ENCODE measurements at regions not wholly inside any gene's neighbourhood (a gene's known extent, or its start where the extent isn't known, plus 50 kb on each side); places are given as distances from the start of the nearest gene placed in this dataset.
"Not testable (repeated sequence)": the region's sequence is repeated elsewhere in the genome, so short reads cannot be mapped to it uniquely, and the experiment has no call there.

DNA sequence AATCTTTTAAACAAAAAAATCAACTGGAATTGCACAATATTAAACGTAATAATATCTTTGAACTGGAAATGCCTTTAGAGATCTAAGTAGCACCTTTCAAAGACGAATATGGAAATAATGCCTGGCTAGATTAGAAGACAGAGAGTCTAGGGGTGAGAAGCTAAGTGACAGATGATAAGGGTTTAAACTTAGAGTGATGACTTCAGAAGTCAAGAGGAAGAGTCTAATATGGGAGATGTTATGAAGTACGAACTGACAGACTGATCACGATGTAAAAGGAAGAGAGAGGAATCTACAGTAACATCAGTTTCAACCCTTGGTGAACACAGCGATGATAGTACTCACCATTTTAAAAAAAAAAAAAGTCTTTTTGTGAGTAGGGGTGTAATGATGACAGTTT, 57.9 kb downstream of the HINT1 start:
- no peak for DNase-seq

GRCh38 chr5:131104169-131104808, 60.8 kb downstream of the HINT1 start:
- DNase-seq = no peak

- DNase-seq = no peak
Measured at GRCh38 chr5:131096774-131097710, 68.0 kb downstream of the HINT1 start.

DNA sequence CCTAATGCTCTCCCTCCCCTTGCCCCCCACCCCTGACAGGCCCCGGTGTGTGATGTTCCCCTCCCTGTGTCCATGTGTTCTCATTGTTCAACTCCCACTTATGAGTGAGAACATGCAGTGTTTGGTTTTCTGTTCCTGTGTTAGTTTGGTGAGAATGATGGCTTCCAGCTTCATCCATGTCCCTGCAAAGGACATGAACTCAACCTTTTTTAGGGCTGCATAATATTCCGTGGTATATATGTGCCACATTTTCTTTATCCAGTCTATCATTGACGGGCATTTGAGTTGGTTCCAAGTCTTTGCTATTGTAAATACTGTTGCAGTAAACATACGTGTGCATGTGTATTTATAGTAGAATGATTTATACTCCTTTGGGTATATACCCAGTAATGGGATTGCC, 69.5 kb downstream of the HINT1 start:
- not testable (repeated sequence) for DNase-seq

DNA sequence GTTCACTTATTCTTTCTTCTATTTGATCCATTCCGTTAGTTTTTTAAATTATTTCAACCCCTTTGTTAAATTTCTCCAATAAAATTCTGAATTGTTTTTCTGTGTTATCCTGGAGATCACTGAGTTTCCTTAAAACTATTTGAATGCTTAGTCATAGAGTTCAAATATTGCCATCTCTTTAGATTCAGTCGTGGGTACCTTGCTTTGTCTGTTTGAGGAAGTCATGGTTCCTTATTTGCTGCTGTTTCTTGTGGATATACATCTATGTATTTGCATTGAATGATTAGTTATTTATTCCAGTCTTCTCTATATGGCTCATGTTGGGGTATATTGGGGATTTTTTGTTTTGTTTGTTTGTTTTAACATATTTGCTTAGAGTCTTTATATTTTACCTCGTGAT, 80.6 kb downstream of the HINT1 start:
- DNase-seq = no peak

GRCh38 chr5:131081913-131082488, 83.1 kb downstream of the HINT1 start:
- DNase-seq = no peak

- no peak for DNase-seq
Measured at GRCh38 chr5:131081374-131081773, 83.7 kb downstream of the HINT1 start.

DNA sequence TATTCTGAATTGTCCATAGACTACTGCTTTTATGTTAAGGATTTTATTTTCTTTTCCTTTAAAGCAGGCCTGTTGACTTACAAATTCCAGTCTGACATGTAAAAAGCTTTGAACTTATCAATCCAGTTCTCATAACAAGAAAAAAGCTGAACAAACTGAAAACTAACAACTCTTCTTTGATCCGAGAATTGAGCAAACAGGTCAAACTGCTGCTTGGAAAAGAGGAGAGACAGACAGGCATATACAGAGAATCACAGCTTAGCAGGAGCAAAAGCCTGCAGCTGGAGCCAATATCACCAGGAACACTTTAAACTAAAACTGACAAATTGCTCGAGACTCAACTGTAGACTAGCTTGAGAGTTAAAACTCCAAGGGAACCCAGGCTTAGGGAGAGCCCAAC, 85.8 kb downstream of the HINT1 start:
- DNase-seq = no peak

DNA sequence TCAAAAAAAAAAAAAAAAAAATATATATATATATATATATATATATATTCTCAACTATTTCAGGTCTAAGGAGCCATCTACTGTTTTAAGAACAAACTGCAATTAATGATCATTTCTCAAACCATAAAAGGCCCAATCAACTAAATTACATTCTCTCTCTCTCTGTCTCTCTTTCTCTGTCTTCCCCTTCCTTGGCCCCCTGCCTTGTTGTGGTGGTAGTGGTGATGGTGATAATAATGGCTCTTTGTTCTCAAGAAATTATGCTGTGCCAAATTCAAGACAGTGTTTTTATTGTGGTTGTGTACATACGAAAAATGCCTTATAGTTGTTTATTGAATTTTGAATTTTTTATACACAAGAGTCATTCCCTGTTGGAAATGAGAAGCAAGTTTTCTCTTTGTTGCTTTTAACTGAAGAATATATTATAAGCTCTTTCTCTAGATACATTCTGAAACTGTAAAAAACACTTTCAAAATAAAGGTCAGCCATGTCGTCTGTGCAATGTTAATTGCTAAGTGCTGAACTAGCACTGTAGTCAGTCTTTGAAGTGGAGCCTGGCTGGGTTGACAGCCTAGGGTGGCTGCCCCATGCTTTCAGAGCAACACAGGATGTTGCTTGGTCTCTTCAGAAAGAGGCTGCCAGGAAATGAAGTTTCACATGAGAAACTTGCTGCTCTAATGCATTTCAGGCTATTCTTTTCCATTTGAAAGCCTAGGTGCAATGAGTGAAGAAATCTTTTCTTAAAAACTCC, 96.0 kb downstream of the HINT1 start:
- DNase-seq = peak; percentile 39 to 46

- no peak for DNase-seq
Measured at GRCh38 chr5:131068076-131068475, 97.0 kb downstream of the HINT1 start.

- DNase-seq = no peak
Measured at GRCh38 chr5:131067636-131068035, 97.4 kb downstream of the HINT1 start.

DNA sequence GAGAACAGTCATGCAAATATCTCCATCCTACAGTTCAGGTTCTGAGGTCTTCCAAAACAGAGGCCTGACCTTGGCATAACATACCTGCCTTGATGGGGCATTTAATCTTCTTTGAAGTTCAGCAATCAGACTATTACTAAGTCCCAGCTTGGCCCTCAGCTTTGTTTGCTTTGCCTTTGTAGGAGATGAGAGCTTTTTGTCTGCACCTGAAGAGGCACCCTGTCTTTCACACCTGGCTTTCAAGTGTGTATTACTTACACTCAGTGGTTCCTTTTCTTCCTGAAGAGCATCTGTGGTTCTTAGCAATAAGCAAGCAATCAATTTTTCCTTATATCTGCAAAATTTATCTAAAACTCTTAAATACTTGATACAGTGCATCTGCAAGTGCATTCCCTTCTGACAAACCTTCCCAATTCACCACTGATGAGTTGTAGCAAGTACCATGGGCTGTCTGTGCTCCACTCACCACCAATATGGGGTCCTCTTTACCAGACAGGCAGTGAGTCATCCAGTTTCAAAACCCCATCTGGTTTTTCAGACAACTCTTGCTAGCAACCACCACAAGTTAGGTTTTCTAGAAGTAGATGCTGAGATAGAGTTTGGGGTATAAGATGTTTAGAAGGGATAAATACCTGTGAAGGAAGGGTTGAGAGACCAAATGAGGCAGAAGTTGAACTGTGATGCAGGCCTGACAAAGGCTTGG, 100.2 kb downstream of the HINT1 start:
- no peak for DNase-seq

DNA sequence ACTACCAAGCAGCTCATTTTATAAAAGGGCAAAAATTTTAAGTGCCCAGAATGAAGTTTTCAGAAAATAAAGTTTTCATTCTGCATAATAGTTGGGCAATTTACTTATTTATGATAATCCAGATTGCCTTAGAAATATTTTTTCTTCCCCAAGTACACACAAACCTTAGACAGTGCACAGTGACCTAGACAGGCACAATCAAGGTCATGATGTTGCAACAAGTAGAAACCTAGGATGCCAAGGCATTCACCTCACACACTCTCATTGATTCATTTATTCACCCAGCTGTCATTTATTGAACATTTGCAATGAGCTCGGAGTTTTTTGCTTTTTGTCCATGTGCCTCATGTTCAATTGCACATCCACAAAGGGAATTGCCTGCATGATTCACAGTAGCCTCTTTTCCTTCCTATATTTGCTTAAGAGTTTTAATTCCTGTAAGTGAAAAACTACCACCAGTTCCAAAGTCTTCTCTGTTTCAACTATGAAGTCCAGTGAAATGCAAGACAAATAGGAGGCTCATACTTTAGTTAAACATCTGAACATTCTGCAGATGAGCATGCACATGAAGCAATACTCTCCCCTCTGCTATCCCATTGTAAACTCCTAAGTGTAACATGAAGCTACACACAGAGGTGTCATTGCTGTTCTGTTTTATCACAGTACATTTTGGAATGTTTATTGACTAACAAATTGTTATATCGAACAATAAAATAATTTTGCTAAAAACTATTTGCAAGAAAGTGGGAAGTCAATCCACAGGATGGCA, 122.9 kb downstream of the HINT1 start:
- DNase-seq = no peak

GRCh38 chr5:131023498-131023865, 141.6 kb downstream of the HINT1 start:
- DNase-seq = no peak

- DNase-seq = no peak
Measured at GRCh38 chr5:131022811-131023497, 142.1 kb downstream of the HINT1 start.

DNA sequence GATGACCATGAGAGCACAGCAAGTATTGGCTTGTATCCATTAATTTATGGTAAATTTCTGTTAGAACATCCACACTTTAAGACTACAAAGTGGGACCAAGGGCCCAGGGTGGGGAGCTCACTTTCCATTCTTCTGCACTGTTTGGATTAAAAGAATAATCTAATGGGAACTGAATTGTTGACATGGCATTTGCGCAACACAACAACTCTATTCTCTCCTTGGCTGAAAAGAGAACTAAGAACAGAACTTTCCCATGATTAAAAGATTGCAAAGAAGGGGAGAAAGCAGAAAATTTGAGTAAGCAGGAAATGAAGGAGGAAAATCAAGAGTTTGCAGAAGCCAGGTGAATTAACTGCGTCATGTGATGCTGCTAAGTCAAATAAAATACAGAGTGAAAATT, 143.4 kb downstream of the HINT1 start:
- no peak for DNase-seq

- no peak for DNase-seq
Measured at GRCh38 chr5:131019601-131020315, 145.3 kb downstream of the HINT1 start.

DNA sequence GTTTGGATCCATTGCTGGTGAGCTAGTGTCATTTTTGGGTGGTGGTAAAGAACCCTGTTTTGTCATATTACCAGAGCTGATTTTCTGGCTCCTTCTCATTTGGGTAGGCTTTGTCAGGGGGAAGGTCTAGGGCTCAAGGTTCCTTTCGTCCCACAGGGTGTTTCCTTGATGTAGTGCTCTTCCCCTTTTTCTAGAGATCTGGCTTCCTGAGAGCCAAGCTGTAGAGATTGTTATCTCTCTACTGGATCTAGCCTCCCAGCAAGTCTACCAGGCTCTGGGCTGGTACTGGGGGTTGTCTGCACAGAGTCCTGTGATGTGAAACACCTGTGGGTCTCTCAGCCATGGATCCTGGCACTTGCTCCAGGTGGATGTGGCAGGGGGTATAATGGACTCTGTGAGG, 145.9 kb downstream of the HINT1 start:
- no peak for DNase-seq

GRCh38 chr5:131008329-131008728, 156.7 kb downstream of the HINT1 start:
- DNase-seq = no peak

GRCh38 chr5:131005963-131006684, 158.9 kb downstream of the HINT1 start:
- DNase-seq = no peak
